Keratinocyte (primary cell): ENCODE measurements at regions not wholly inside any gene's neighbourhood (a gene's known extent, or its start where the extent isn't known, plus 50 kb on each side); places are given as distances from the start of the nearest gene placed in this dataset.

Source experiments
- EZH2 ChIP-seq: IDR thresholded peaks from one replicate; pipeline ENCODE4 v1.6.1; 2012; ENCODE audit warnings: inconsistent platforms, mild to moderate bottlenecking, low read length, moderate library complexity
- TF ChIP-seq, protein P1 (sequence below), 3 experiments: IDR thresholded peaks in 1 of 3; conservative IDR thresholded peaks in 1 of 3; optimal IDR thresholded peaks in 1 of 3; 2 replicates in 2 of 3; 3 replicates in 1 of 3; pipeline versions ENCODE3 to v1.5.1; 2011; ENCODE audit warnings: low read length in 3 of 3, mild to moderate bottlenecking in 3 of 3, moderate library complexity in 2 of 3, control low read depth in 1 of 3, inconsistent platforms in 1 of 3; ENCODE audit not compliant: insufficient read depth in 2 of 3; ENCODE audit errors: extremely low read depth in 1 of 3

DNA sequence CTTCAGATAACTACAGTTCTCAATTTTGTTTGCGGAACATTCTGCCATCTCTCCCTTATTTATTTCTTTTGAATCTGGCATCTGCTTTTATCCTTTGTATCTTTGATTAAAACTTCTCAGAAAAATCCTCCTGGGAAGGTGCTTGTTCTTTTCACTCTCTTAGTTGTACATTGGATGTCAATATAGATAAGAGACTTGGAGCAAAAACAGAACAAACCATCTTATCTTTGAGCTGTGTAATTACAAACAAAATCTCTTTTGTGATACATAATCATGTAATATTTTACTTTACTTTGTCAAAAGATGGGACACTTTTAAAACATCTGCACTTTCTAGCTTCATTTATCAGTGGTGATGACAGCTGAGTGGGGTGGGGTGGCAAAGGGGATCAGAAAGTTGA, 307.2 kb upstream of the LYPLAL1 start:
- TF ChIP-seq, protein P1, sequence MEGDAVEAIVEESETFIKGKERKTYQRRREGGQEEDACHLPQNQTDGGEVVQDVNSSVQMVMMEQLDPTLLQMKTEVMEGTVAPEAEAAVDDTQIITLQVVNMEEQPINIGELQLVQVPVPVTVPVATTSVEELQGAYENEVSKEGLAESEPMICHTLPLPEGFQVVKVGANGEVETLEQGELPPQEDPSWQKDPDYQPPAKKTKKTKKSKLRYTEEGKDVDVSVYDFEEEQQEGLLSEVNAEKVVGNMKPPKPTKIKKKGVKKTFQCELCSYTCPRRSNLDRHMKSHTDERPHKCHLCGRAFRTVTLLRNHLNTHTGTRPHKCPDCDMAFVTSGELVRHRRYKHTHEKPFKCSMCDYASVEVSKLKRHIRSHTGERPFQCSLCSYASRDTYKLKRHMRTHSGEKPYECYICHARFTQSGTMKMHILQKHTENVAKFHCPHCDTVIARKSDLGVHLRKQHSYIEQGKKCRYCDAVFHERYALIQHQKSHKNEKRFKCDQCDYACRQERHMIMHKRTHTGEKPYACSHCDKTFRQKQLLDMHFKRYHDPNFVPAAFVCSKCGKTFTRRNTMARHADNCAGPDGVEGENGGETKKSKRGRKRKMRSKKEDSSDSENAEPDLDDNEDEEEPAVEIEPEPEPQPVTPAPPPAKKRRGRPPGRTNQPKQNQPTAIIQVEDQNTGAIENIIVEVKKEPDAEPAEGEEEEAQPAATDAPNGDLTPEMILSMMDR (optimal IDR thresholded peaks at IDR 0.05 in 1 of 3, IDR thresholded peaks at IDR 0.05 in 1 of 3, conservative IDR thresholded peaks at IDR 0.05 in 1 of 3; ENCODE audit: extremely low read depth in 1 of 3, insufficient read depth in 2 of 3, low read length in 3 of 3): no peak
- TF ChIP-seq EZH2: no peak
